ENCODE measurements at regions not wholly inside any gene's neighbourhood (a gene's known extent, or its start where the extent isn't known, plus 50 kb on each side); places are given as distances from the start of the nearest gene placed in this dataset.

DNA sequence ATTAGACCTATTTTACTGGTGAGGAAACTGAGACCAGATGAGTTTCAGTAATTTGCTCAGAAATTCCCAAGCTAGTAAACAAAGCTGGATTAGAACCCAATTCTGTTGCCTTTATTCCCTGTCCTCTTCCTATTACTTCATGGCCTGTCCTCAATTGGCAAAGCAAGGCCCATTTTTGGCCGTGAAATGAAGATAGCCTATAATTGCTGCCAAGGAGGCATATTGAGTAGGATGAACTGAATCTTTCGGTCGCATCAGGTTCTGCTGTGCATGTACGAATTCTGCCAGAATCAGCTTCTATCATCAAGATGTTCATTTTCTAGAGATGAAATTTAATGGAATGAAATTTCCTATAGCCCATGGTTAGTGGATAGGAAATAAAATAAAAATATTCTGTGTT, 1485.2 kb upstream of the PIK3C3 start:
- no peak for DNase-seq (ENCODE audit: low read depth in 2 of 2)
- H3K4me3 ChIP-seq (replicated peaks in 1 of 2; ENCODE audit: low read depth in 2 of 2, low read length in 2 of 2), result no peak overlapping the region
- no peak for TF ChIP-seq CTCF (IDR thresholded peaks at IDR 0.05; ENCODE audit: low read depth, low read length)

DNA sequence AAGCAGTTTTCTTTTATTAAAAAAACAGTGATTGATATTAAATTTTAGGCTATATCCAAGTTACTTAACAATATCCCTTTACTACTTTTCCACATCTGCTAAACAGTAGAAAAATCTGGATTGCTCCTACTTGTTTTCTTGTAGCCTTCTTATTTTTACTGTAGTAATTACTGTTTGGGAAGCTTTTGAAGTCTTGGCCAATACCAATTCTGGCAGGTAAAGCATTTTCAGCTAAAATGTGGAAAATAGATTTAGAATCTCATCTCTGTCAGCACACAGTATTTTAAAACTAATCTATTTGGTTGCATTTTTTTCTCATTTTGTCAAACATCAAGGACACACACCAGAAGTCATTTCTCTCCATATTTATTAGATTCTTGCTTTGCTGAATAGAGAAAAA, 1485.7 kb upstream of the PIK3C3 start:
- DNase-seq (ENCODE audit: low read depth in 2 of 2), result no peak
- TF ChIP-seq CTCF (IDR thresholded peaks at IDR 0.05; ENCODE audit: low read depth, low read length), result no peak
- no peak overlapping the region for H3K4me3 ChIP-seq (replicated peaks in 1 of 2; ENCODE audit: low read depth in 2 of 2, low read length in 2 of 2)

DNA sequence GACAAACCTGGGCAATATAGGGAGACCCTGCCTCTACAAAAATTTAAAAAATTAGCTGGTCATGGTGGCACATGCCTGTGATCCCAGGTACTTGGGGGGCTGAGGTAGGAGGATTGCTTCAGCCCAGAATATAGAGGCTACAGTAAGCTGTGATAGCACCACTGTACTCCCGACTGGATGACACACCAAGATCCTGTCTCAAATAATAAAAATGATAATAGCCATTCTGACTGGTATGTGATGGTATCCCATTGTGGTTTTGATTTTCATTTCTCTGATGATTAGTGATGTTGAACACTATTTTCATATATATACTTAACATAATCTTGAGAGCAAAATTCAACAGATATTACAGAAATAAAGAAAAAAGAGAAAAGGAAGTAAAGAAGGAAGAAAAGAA, 1491.0 kb upstream of the PIK3C3 start:
- no peak overlapping the region for H3K4me3 ChIP-seq (replicated peaks in 1 of 2; ENCODE audit: low read depth in 2 of 2, low read length in 2 of 2)
- TF ChIP-seq CTCF (IDR thresholded peaks at IDR 0.05; ENCODE audit: low read depth, low read length), result no peak
- DNase-seq (ENCODE audit: low read depth in 2 of 2), result no peak

- no peak overlapping the region for H3K4me3 ChIP-seq (replicated peaks in 1 of 2; ENCODE audit: low read depth in 2 of 2, low read length in 2 of 2)
- no peak for DNase-seq (ENCODE audit: low read depth in 2 of 2)
- no peak for TF ChIP-seq CTCF (IDR thresholded peaks at IDR 0.05; ENCODE audit: low read depth, low read length)
These were observed 1501.1 kb upstream of the PIK3C3 start for GRCh38 chr18:40453903-40454302.

- H3K4me3 ChIP-seq (replicated peaks in 1 of 2; ENCODE audit: low read depth in 2 of 2, low read length in 2 of 2), result no peak overlapping the region
- no peak for TF ChIP-seq CTCF (IDR thresholded peaks at IDR 0.05; ENCODE audit: low read depth, low read length)
- DNase-seq (ENCODE audit: low read depth in 2 of 2), result no peak
These were observed 1502.4 kb upstream of the PIK3C3 start for GRCh38 chr18:40452599-40452998.

- DNase-seq (ENCODE audit: low read depth in 2 of 2), result no peak
- no peak for TF ChIP-seq CTCF (IDR thresholded peaks at IDR 0.05; ENCODE audit: low read depth, low read length)
These were observed 1504.3 kb upstream of the PIK3C3 start for GRCh38 chr18:40450751-40451150.

GRCh38 chr18:40447820-40448219, 1507.2 kb upstream of the PIK3C3 start:
- no peak overlapping the region for H3K4me3 ChIP-seq (replicated peaks in 1 of 2; ENCODE audit: low read depth in 2 of 2, low read length in 2 of 2)
- TF ChIP-seq CTCF (IDR thresholded peaks at IDR 0.05; ENCODE audit: low read depth, low read length), result no peak
- no peak for DNase-seq (ENCODE audit: low read depth in 2 of 2)

More at GRCh38 chr18:40450751-40451150, 1504.3 kb upstream of the PIK3C3 start:
- no peak overlapping the region for H3K4me3 ChIP-seq (replicated peaks in 1 of 2; ENCODE audit: low read depth in 2 of 2, low read length in 2 of 2)
